DOHH2 (cell line): ENCODE measurements at regions not wholly inside any gene's neighbourhood (a gene's known extent, or its start where the extent isn't known, plus 50 kb on each side); places are given as distances from the start of the nearest gene placed in this dataset.
"Not testable (repeated sequence)": the region's sequence is repeated elsewhere in the genome, so short reads cannot be mapped to it uniquely, and the experiment has no call there.

ENCODE experiments used
- CTCF ChIP-seq: fragments of 200-600 bp; sonication (generic); IDR thresholded peaks from one replicate; pipeline ENCODE4 v1.5.1; 2014; ENCODE audit warnings: antibody characterized with exemption, mild to moderate bottlenecking, low read depth, low read length; ENCODE audit not compliant: poor library complexity, severe bottlenecking
- EZH2phosphoT487 ChIP-seq: fragments of 200-600 bp; sonication (generic); IDR thresholded peaks from 2 replicates; pipeline ENCODE4 v1.6.1; 2017; ENCODE audit warnings: borderline replicate concordance, mild to moderate bottlenecking, antibody characterized with exemption, low read length, moderate library complexity, mixed read lengths

DNA sequence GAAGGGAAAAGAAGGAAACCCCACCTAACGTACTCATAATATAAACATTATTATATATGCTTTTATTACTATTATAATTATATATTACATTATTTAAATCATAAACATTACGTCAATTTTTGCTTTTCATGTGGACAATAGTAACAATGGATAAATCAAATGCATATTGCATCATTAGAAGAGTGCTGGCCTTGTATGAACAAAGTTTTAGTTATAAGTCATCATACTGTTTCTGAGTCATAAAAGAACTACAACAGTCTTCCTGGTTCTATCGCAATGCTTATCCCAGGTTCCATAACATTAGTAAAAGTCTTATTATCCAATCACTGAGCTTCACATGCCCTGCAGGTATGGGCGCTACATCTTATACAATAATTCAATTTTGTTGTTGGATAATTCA lies 154.8 kb downstream of the SPATA31A6 start:
- not testable (repeated sequence) for TF ChIP-seq CTCF, EZH2phosphoT487
